Natural killer cell (primary cell): ENCODE measurements at regions not wholly inside any gene's neighbourhood (a gene's known extent, or its start where the extent isn't known, plus 50 kb on each side); places are given as distances from the start of the nearest gene placed in this dataset.

ENCODE experiments used
- ATAC-seq, 3 donors: fragments of 150-1000 bp in 2 of 3; fragments of 200-7000 bp in 1 of 3; cut with Tn5 transposase; 1 replicate in 1 of 3; 2 replicates in 2 of 3; pipeline ENCODE4 v1.10.0; 2021; ENCODE audit warnings: mild to moderate bottlenecking in 2 of 3, moderate library complexity in 2 of 3
- DNase-seq, 2 donors: peaks; one replicate each; pipeline versions ENCODE4 v3.0.0 to v3.0.0-alpha.2; 2013 to 2021; ENCODE audit warnings: mixed read lengths in 1 of 2
- H3K27ac ChIP-seq: one replicate; pipeline ENCODE4 v1.5.1; 2013; ENCODE audit warnings: mild to moderate bottlenecking, low read length
- H3K27me3 ChIP-seq: one replicate; pipeline ENCODE4 v1.6.1; 2013; ENCODE audit warnings: low read length; ENCODE audit not compliant: control insufficient read depth, insufficient read depth
- H3K36me3 ChIP-seq: one replicate; pipeline ENCODE4 v1.6.1; 2013; ENCODE audit warnings: low read length; ENCODE audit not compliant: control insufficient read depth, insufficient read depth
- H3K4me1 ChIP-seq: one replicate; pipeline ENCODE4 v1.6.1; 2013; ENCODE audit warnings: low read length; ENCODE audit not compliant: control insufficient read depth, insufficient read depth
- H3K4me3 ChIP-seq: one replicate; pipeline ENCODE4 v1.5.1; 2013; ENCODE audit warnings: low read length
- H3K9me3 ChIP-seq: one replicate; pipeline ENCODE4 v1.6.1; 2013; ENCODE audit warnings: low read length; ENCODE audit not compliant: control insufficient read depth, insufficient read depth
- H3K27ac Mint-ChIP-seq, 2 donors: one replicate each; pipeline ENCODE4 v1.8.0; 2022; ENCODE audit warnings: mild to moderate bottlenecking in 2 of 2, mixed read lengths in 2 of 2, moderate library complexity in 1 of 2
- H3K27me3 Mint-ChIP-seq, 2 donors: one replicate each; pipeline ENCODE4 v1.8.0; 2022; ENCODE audit warnings: low read depth in 2 of 2, mixed read lengths in 2 of 2
- H3K36me3 Mint-ChIP-seq: one replicate; pipeline ENCODE4 v1.8.0; 2022; ENCODE audit warnings: mixed read lengths
- H3K4me1 Mint-ChIP-seq, 2 donors: one replicate each; pipeline ENCODE4 v1.8.0; 2022; ENCODE audit warnings: mixed read lengths in 2 of 2
- H3K4me3 Mint-ChIP-seq: one replicate; pipeline ENCODE4 v1.8.0; 2022; ENCODE audit warnings: mild to moderate bottlenecking, moderate library complexity, mixed read lengths
- H3K9me3 Mint-ChIP-seq, 2 donors: one replicate each; pipeline ENCODE4 v1.8.0; 2022; ENCODE audit warnings: mixed read lengths in 2 of 2
- WGBS: methylation state at CpG from one replicate; pipeline ENCODE4 v1.1.7; 2013; ENCODE audit warnings: missing lambda C conversion rate; ENCODE audit not compliant: insufficient coverage; 5-methylcytosine and 5-hydroxymethylcytosine counted together
- intact Hi-C: fragments of 100-400 bp; cut with micrococcal nuclease; formaldehyde crosslinking; loops from one replicate; pipeline ENCODE4 v1.14.2; 2022
- TF ChIP-seq, protein P1 (sequence below): fragments of 200-600 bp; IDR thresholded peaks from one replicate; pipeline ENCODE4 v1.8.0; 2022; ENCODE audit warnings: antibody characterized with exemption

DNA sequence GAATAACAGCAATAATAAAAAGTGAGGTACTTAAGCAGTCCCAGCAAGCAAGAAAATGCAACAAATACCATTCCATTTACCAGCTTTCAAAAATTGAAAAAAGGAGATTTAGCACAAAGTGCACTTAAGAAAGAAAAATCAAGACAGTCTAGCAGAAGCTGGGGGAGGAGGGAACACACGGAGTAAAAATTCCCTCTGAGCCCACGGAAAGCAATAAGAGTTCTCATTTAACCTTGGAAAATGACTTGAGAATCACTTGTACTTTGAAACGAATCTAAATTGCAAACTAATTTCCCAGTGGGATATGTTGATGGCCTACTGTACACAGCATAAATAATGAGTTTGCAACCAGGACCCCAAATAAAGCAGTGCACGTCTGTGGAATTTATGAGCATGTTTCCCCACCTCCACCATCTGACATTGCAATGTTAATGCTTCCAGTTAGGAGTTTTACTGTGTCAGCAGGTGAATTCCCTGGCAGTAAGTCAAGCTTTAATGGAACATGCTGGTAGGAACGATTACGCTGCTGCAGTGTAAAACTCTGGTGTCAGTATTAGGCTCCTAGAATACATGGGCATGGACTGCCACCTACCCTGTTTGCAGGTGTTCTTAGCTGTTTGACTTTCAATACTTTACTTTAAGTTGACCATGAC lies 386.8 kb downstream of the HDGFL1 start:
- no peaks in the 10 kb centered on the region for H3K4me1 ChIP-seq
- 61% methylated on average over 6 of the region's 6 CpGs for WGBS
- Mint-ChIP-seq H3K27me3 (no peaks in the 10 kb centered on the region), H3K27ac (no peak overlapping the region), H3K4me3 (no peak overlapping the region), H3K36me3 (no peaks in the 10 kb centered on the region), H3K9me3 (peaks cover 8 to 14% of the 10 kb centered on the region in 2 donors), H3K4me1 (peaks cover 18 to 19% of the 10 kb centered on the region in 2 donors)
- TF ChIP-seq, protein P1, sequence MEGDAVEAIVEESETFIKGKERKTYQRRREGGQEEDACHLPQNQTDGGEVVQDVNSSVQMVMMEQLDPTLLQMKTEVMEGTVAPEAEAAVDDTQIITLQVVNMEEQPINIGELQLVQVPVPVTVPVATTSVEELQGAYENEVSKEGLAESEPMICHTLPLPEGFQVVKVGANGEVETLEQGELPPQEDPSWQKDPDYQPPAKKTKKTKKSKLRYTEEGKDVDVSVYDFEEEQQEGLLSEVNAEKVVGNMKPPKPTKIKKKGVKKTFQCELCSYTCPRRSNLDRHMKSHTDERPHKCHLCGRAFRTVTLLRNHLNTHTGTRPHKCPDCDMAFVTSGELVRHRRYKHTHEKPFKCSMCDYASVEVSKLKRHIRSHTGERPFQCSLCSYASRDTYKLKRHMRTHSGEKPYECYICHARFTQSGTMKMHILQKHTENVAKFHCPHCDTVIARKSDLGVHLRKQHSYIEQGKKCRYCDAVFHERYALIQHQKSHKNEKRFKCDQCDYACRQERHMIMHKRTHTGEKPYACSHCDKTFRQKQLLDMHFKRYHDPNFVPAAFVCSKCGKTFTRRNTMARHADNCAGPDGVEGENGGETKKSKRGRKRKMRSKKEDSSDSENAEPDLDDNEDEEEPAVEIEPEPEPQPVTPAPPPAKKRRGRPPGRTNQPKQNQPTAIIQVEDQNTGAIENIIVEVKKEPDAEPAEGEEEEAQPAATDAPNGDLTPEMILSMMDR, result no peak
- no peak for DNase-seq
- H3K27ac ChIP-seq, result no peak overlapping the region
- H3K27me3 ChIP-seq, result no peaks in the 10 kb centered on the region
- intact Hi-C loops, result no loop called here
- H3K9me3 ChIP-seq, result no peaks in the 10 kb centered on the region
- no peak for ATAC-seq
- H3K4me3 ChIP-seq, result no peak overlapping the region
- H3K36me3 ChIP-seq, result no peaks in the 10 kb centered on the region

DNA sequence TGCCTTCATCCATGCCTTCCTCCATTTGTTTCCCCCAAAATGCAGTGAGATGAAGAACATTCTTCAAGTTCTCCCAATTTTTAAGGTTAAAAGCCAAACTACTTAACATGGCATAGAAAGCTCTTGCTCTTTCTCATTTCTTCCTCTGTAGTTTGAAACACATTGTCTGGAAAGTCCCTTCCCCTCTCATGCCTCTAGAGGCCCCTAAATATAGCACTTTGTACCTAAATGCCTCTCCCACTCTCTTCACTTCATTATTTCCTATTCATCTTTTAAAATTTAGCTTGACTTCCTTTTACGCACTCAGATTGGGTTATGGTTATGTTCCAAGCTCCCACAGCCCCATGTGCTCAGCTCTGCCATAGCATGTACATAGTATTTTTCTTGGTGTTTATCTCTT lies 389.3 kb downstream of the HDGFL1 start:
- H3K27me3 Mint-ChIP-seq, result no peaks in the 10 kb centered on the region
- no peak for DNase-seq
- intact Hi-C loops, result no loop called here
- no peak overlapping the region for H3K4me3 ChIP-seq
- WGBS, result 88% methylated on average over 1 of the region's 1 CpG
- ATAC-seq, result no peak
- TF ChIP-seq, protein P1, result no peak
- H3K9me3 Mint-ChIP-seq, result peaks cover 8 to 14% of the 10 kb centered on the region in 2 donors
- H3K27ac Mint-ChIP-seq, result no peak overlapping the region
- no peak overlapping the region for H3K4me3 Mint-ChIP-seq
- H3K27ac ChIP-seq, result no peak overlapping the region
- H3K9me3 ChIP-seq, result no peaks in the 10 kb centered on the region
- no peaks in the 10 kb centered on the region for H3K36me3 ChIP-seq
- H3K4me1 Mint-ChIP-seq, result peaks cover 18 to 19% of the 10 kb centered on the region in 2 donors
- H3K4me1 ChIP-seq, result no peaks in the 10 kb centered on the region
- H3K36me3 Mint-ChIP-seq, result no peaks in the 10 kb centered on the region
- H3K27me3 ChIP-seq, result no peaks in the 10 kb centered on the region

DNA sequence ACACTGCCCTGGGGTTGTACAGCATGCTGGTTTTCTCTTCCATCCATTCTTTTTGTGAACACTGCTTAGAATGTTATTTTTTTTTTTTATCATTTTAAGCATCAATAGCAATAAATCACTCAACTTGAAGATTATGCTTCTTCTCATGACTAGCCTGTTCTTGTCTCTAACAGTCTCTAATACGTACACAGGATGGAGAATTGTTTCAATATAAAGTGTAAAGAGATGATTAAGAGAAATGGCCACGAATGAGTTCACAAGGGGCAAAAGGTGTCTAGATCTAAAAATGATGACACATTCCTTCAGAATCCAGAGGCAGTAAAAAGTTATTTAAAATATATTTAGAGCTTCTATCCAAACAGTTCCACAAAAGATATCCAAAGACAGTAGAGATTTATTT lies 390.2 kb downstream of the HDGFL1 start:
- 50% methylated on average over 1 of the region's 2 CpGs for WGBS
- H3K4me1 Mint-ChIP-seq, result peaks cover 21% of the 10 kb centered on the region in 2 donors
- H3K36me3 Mint-ChIP-seq, result no peaks in the 10 kb centered on the region

More for the DNA sequence above, 390.2 kb downstream of the HDGFL1 start:
- no peak overlapping the region for H3K27ac ChIP-seq
- H3K36me3 ChIP-seq, result no peaks in the 10 kb centered on the region
- Mint-ChIP-seq H3K27ac (no peak overlapping the region), H3K9me3 (peaks cover 8 to 14% of the 10 kb centered on the region in 2 donors), H3K4me3 (no peak overlapping the region), H3K27me3 (no peaks in the 10 kb centered on the region)
- H3K4me3 ChIP-seq, result no peak overlapping the region
- ATAC-seq (no peak), DNase-seq (no peak)
- no peaks in the 10 kb centered on the region for H3K9me3 ChIP-seq
- intact Hi-C loops, result no loop called here
- TF ChIP-seq, protein P1, result no peak
- H3K4me1 ChIP-seq, result no peaks in the 10 kb centered on the region
- H3K27me3 ChIP-seq, result no peaks in the 10 kb centered on the region
